Stimulated activated CD4-positive, alpha-beta T cell treated with anti-CD3 and anti-CD28 coated beads, Interleukin-4, amount 100 ng/mL, for 48 hours (primary cell): ENCODE measurements at regions not wholly inside any gene's neighbourhood (a gene's known extent, or its start where the extent isn't known, plus 50 kb on each side); places are given as distances from the start of the nearest gene placed in this dataset.

Experiments
- DNase-seq, 2 donors: peaks; one replicate each; pipeline ENCODE4 v3.0.0-alpha.2; 2020; ENCODE audit warnings: low read depth in 2 of 2

GRCh38 chr9:91130796-91131318 is 230.9 kb downstream of the AUH start:
- DNase-seq = no peak

- peak; percentile 53 to 72 for DNase-seq
Observed at GRCh38 chr9:91131433-91131839, 230.3 kb downstream of the AUH start.

- no peak for DNase-seq
Observed at GRCh38 chr9:91132576-91133073, 229.1 kb downstream of the AUH start.

- no peak for DNase-seq
Observed at GRCh38 chr9:91134608-91135007, 227.1 kb downstream of the AUH start.

GRCh38 chr9:91137391-91137790 is 224.3 kb downstream of the AUH start:
- no peak for DNase-seq

- no peak for DNase-seq
Observed at GRCh38 chr9:91138760-91139159, 223.0 kb downstream of the AUH start.

GRCh38 chr9:91141407-91141965 is 220.2 kb downstream of the AUH start:
- DNase-seq = no peak

GRCh38 chr9:91143162-91143561 is 218.6 kb downstream of the AUH start:
- no peak for DNase-seq

GRCh38 chr9:91143642-91144041 is 218.1 kb downstream of the AUH start:
- DNase-seq = no peak

GRCh38 chr9:91144769-91145168 is 216.9 kb downstream of the AUH start:
- no peak for DNase-seq

GRCh38 chr9:91145496-91145895 is 216.2 kb downstream of the AUH start:
- no peak for DNase-seq

- no peak for DNase-seq
Observed at GRCh38 chr9:91146391-91147019, 215.2 kb downstream of the AUH start.

- DNase-seq = no peak
Observed at GRCh38 chr9:91147079-91147708, 214.5 kb downstream of the AUH start.

GRCh38 chr9:91148306-91148705 is 213.4 kb downstream of the AUH start:
- no peak for DNase-seq

- DNase-seq = no peak
Observed at GRCh38 chr9:91150273-91150997, 211.3 kb downstream of the AUH start.

GRCh38 chr9:91150998-91151717 is 210.6 kb downstream of the AUH start:
- DNase-seq = no peak

- DNase-seq = no peak
Observed at GRCh38 chr9:91151718-91152095, 210.0 kb downstream of the AUH start.

- DNase-seq = no peak
Observed at GRCh38 chr9:91154686-91155085, 207.0 kb downstream of the AUH start.

- no peak for DNase-seq
Observed at GRCh38 chr9:91155181-91155580, 206.5 kb downstream of the AUH start.

- DNase-seq = no peak
Observed at GRCh38 chr9:91155746-91156376, 205.9 kb downstream of the AUH start.
